Calu3 (cell line): ENCODE measurements at regions not wholly inside any gene's neighbourhood (a gene's known extent, or its start where the extent isn't known, plus 50 kb on each side); places are given as distances from the start of the nearest gene placed in this dataset.

Experiments
- BruUV-seq: library from RNA; stranded (reverse); fragments of 400-500 nt; replicated peaks from 2 replicates; lab custom pipeline; 2021; lab: Mats Ljungman, UMichigan
- CTCF ChIA-PET: fragments of 300-600 bp; sonication (Branson Sonifier 250); formaldehyde crosslinking; loops from one replicate; lab custom pipeline; 2022; ENCODE audit warnings: antibody characterized with exemption; lab: Charles Lee
- DNase-seq: peaks from one replicate; pipeline ENCODE4 v3.0.0; 2022
- H3K27ac Mint-ChIP-seq: one replicate; pipeline ENCODE4 v1.8.0; 2022; ENCODE audit warnings: mixed read lengths; ENCODE audit not compliant: unreplicated experiment
- H3K27me3 Mint-ChIP-seq: one replicate; pipeline ENCODE4 v1.8.0; 2022; ENCODE audit warnings: mixed read lengths; ENCODE audit not compliant: unreplicated experiment
- H3K36me3 Mint-ChIP-seq: one replicate; pipeline ENCODE4 v1.8.0; 2022; ENCODE audit warnings: mild to moderate bottlenecking, moderate library complexity, mixed read lengths; ENCODE audit not compliant: insufficient read depth, unreplicated experiment
- H3K4me1 Mint-ChIP-seq: one replicate; pipeline ENCODE4 v1.8.0; 2022; ENCODE audit warnings: mild to moderate bottlenecking, low read depth, mixed read lengths; ENCODE audit not compliant: unreplicated experiment
- H3K4me3 Mint-ChIP-seq: one replicate; pipeline ENCODE4 v1.8.0; 2022; ENCODE audit warnings: mild to moderate bottlenecking, low read depth, moderate library complexity, mixed read lengths; ENCODE audit not compliant: unreplicated experiment
- H3K9me3 Mint-ChIP-seq: one replicate; pipeline ENCODE4 v1.8.0; 2022; ENCODE audit warnings: low read depth, mixed read lengths; ENCODE audit not compliant: unreplicated experiment
- CTCF ChIP-seq: fragments of 200-600 bp; IDR thresholded peaks from one replicate; pipeline ENCODE4 v1.8.0; 2022; ENCODE audit warnings: antibody characterized with exemption; ENCODE audit not compliant: unreplicated experiment
- intact Hi-C: fragments of 100-400 bp; cut with micrococcal nuclease; formaldehyde crosslinking; loops from one replicate; pipeline ENCODE4 v1.10.0; 2022; ENCODE audit not compliant: unreplicated experiment

GRCh38 chr13:85013006-85013405 lies 786.2 kb downstream of the SLITRK6 start:
- BruUV-seq = no TSS peak
- H3K27me3 Mint-ChIP-seq = no peaks in the 10 kb centered on the region
- CTCF ChIA-PET = no interaction called here
- no peak overlapping the region for H3K4me3 Mint-ChIP-seq
- no peaks in the 10 kb centered on the region for H3K4me1 Mint-ChIP-seq
- intact Hi-C loops = no loop called here
- no peak for TF ChIP-seq CTCF
- H3K36me3 Mint-ChIP-seq = no peaks in the 10 kb centered on the region
- DNase-seq = no peak
- no peak overlapping the region for H3K27ac Mint-ChIP-seq
- peaks cover 2% of the 10 kb centered on the region for H3K9me3 Mint-ChIP-seq

- H3K4me3 Mint-ChIP-seq = no peak overlapping the region
- DNase-seq = no peak
- BruUV-seq = no TSS peak
- CTCF ChIA-PET = no interaction called here
- H3K27ac Mint-ChIP-seq = no peak overlapping the region
- H3K9me3 Mint-ChIP-seq = no peaks in the 10 kb centered on the region
- intact Hi-C loops = no loop called here
- no peaks in the 10 kb centered on the region for H3K36me3 Mint-ChIP-seq
- H3K27me3 Mint-ChIP-seq = no peaks in the 10 kb centered on the region
- no peak for TF ChIP-seq CTCF
- H3K4me1 Mint-ChIP-seq = no peaks in the 10 kb centered on the region
These were observed 789.8 kb downstream of the SLITRK6 start for GRCh38 chr13:85009447-85009846.

GRCh38 chr13:84999252-84999651 lies 800.0 kb downstream of the SLITRK6 start:
- Mint-ChIP-seq H3K27ac (no peak overlapping the region), H3K27me3 (no peaks in the 10 kb centered on the region), H3K4me1 (no peaks in the 10 kb centered on the region), H3K4me3 (no peak overlapping the region), H3K9me3 (no peaks in the 10 kb centered on the region), H3K36me3 (no peaks in the 10 kb centered on the region)
- intact Hi-C loops = no loop called here
- DNase-seq = no peak
- CTCF ChIA-PET = no interaction called here
- no TSS peak for BruUV-seq
- no peak for TF ChIP-seq CTCF

- Mint-ChIP-seq H3K36me3 (no peaks in the 10 kb centered on the region), H3K4me1 (no peaks in the 10 kb centered on the region), H3K4me3 (no peak overlapping the region), H3K9me3 (no peaks in the 10 kb centered on the region), H3K27me3 (no peaks in the 10 kb centered on the region), H3K27ac (no peak overlapping the region)
- no peak for DNase-seq
- CTCF ChIA-PET = no interaction called here
- no peak for TF ChIP-seq CTCF
- BruUV-seq = no TSS peak
- intact Hi-C loops = no loop called here
These were observed 800.5 kb downstream of the SLITRK6 start for GRCh38 chr13:84998681-84999080.
